NCI-H128 (cell line): ENCODE measurements at regions not wholly inside any gene's neighbourhood (a gene's known extent, or its start where the extent isn't known, plus 50 kb on each side); places are given as distances from the start of the nearest gene placed in this dataset.
"Not testable (repeated sequence)": the region's sequence is repeated elsewhere in the genome, so short reads cannot be mapped to it uniquely, and the experiment has no call there.

ENCODE experiments used
- DNase-seq: peaks from one replicate; lab custom pipeline; 2025; ENCODE audit not compliant: unreplicated experiment; lab: John Stamatoyannopoulos, UW

GRCh38 chr4:96395747-96396146, 555.9 kb downstream of the PDHA2 start:
- DNase-seq: no peak

- DNase-seq: no peak
Observed at GRCh38 chr4:96406742-96407141, 566.8 kb downstream of the PDHA2 start.

- DNase-seq: no peak
Observed at GRCh38 chr4:96407225-96407624, 567.3 kb downstream of the PDHA2 start.

- DNase-seq: no peak
Observed at GRCh38 chr4:96407738-96408463, 568.0 kb downstream of the PDHA2 start.

GRCh38 chr4:96414853-96415252, 575.0 kb downstream of the PDHA2 start:
- DNase-seq: not testable (repeated sequence)

- no peak for DNase-seq
Observed at GRCh38 chr4:96429657-96430056, 589.8 kb downstream of the PDHA2 start.

- no peak for DNase-seq
Observed at GRCh38 chr4:96431094-96431493, 591.2 kb downstream of the PDHA2 start.

GRCh38 chr4:96448315-96448872, 608.5 kb downstream of the PDHA2 start:
- DNase-seq: no peak

- no peak for DNase-seq
Observed at GRCh38 chr4:96455045-96455720, 615.3 kb downstream of the PDHA2 start.

GRCh38 chr4:96458031-96458430, 618.1 kb downstream of the PDHA2 start:
- DNase-seq: not testable (repeated sequence)

GRCh38 chr4:96459105-96459504, 619.2 kb downstream of the PDHA2 start:
- no peak for DNase-seq

- no peak for DNase-seq
Observed at GRCh38 chr4:96465834-96466233, 625.9 kb downstream of the PDHA2 start.

GRCh38 chr4:96471956-96472867, 632.3 kb downstream of the PDHA2 start:
- DNase-seq: no peak

GRCh38 chr4:96473246-96473645, 633.4 kb downstream of the PDHA2 start:
- DNase-seq: no peak

GRCh38 chr4:96483308-96484030, 643.6 kb downstream of the PDHA2 start:
- DNase-seq: no peak

- no peak for DNase-seq
Observed at GRCh38 chr4:96486563-96486962, 646.7 kb downstream of the PDHA2 start.

GRCh38 chr4:96497621-96498020, 657.7 kb downstream of the PDHA2 start:
- DNase-seq: no peak

GRCh38 chr4:96504386-96504785, 664.5 kb downstream of the PDHA2 start:
- DNase-seq: no peak

GRCh38 chr4:96509039-96509741, 669.3 kb downstream of the PDHA2 start:
- no peak for DNase-seq

- no peak for DNase-seq
Observed at GRCh38 chr4:96519291-96519690, 679.4 kb downstream of the PDHA2 start.
